Activated naive CD4-positive, alpha-beta T cell treated with anti-CD3 and anti-CD28 coated beads, Interleukin-2, amount 10 ng/mL, durations not matched to agents 7 days and 5 days (primary cell): ENCODE measurements at regions not wholly inside any gene's neighbourhood (a gene's known extent, or its start where the extent isn't known, plus 50 kb on each side); places are given as distances from the start of the nearest gene placed in this dataset.

ENCODE experiments used
- CTCF ChIA-PET: fragments of 350-600 bp; sonication (Branson Sonifier 250); formaldehyde crosslinking; loops from one replicate; lab custom pipeline; 2021; ENCODE audit warnings: antibody characterized with exemption; lab: Charles Lee
- DNase-seq: peaks from one replicate; pipeline ENCODE4 v3.0.0-alpha.2; 2020
- H3K27ac Mint-ChIP-seq: one replicate; pipeline ENCODE4 v1.8.0; 2021; ENCODE audit warnings: mild to moderate bottlenecking, moderate library complexity, mixed read lengths
- H3K27me3 Mint-ChIP-seq: one replicate; pipeline ENCODE4 v1.8.0; 2021; ENCODE audit warnings: mild to moderate bottlenecking, mixed read lengths
- H3K36me3 Mint-ChIP-seq: one replicate; pipeline ENCODE4 v1.8.0; 2021; ENCODE audit warnings: mixed read lengths
- H3K4me1 Mint-ChIP-seq: one replicate; pipeline ENCODE4 v1.8.0; 2021; ENCODE audit warnings: mixed read lengths
- H3K4me3 Mint-ChIP-seq: one replicate; pipeline ENCODE4 v1.8.0; 2021; ENCODE audit warnings: mild to moderate bottlenecking, moderate library complexity, mixed read lengths
- H3K9me3 Mint-ChIP-seq: one replicate; pipeline ENCODE4 v1.8.0; 2021; ENCODE audit warnings: mixed read lengths

DNA sequence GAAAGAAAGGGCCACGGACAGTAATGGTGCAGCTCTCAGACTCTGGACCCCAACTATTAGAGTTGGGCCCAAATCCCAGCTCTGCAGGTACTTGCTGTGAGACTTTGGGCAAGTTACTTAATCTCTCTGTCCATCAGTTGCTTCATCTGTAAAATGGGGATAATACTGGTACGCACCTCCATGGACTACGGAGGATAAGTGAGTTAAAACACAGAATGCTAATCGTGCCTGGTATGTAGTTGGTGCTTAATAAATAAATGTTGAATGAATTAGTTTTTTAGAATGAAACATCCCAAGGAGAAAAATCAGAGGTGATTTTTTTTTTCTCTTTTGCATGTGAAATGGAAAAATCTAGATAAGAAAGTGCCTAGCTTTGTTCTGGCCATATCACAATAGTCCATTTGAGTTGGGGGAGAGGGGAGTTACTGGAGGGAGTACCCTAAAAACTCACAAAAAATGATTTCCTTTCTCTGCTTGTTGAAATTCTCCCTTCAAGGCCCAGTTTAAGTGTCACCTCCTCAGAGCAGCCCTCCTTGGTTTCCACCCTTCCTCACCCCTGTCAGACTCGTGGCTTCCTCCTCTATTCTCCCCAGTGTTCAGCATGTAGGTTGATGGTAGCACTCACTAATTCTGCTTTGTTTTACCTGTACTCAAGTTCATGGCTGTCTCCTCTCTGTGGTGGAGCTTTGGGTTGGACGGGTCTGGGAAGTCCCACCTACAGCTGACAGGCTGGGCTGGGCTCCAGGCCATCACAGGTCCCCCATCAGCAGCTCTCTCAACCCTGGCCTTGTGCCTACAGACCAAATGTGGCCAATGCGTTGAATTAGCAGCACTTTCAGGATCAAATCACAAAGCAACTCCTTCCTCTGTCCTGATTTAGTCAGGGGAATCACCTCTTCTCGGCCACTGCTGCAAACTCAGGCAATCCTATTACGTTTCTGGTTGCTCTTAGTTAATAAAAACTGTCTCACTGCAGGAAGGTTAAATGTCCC is 92.8 kb upstream of the TAF1B start:
- Mint-ChIP-seq H3K36me3 (no peaks in the 10 kb centered on the region), H3K4me3 (no peak overlapping the region), H3K27me3 (peaks cover 42% of the 10 kb centered on the region), H3K27ac (no peak overlapping the region), H3K9me3 (no peaks in the 10 kb centered on the region), H3K4me1 (peaks cover 64% of the 10 kb centered on the region)
- DNase-seq: no peak
- CTCF ChIA-PET: interaction anchor here (0.6 to 1.4 kb wide), 2 partner anchors 11 to 21 kb away, joined by 3 to 4 read pairs; no protein-coding TSS in a partner anchor

DNA sequence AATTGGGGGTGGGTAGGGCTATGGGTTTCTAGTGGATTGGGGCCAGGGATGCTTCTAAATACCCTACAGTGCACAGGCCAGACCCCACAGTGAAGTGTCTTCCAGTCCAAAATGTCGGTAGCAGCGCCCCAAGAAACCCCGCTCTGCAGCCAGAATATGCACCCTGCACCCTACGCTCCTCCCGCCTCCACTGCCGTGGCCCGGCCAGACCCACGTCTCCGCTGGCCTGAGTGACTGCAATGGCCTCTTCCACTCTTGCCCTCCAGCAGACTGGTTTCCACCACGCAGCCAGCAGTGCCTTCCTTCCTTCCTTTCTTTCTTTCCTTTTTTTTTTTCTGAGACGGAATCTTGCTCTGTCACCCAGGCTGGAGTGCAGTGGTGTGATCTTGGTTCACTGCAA is 91.4 kb upstream of the TAF1B start:
- H3K4me3 Mint-ChIP-seq: peak overlapping the region; percentile 7
- CTCF ChIA-PET: no interaction called here
- H3K27me3 Mint-ChIP-seq: peaks cover 41% of the 10 kb centered on the region
- peak overlapping the region; percentile 95 for H3K27ac Mint-ChIP-seq
- H3K9me3 Mint-ChIP-seq: no peaks in the 10 kb centered on the region
- peaks cover 64% of the 10 kb centered on the region for H3K4me1 Mint-ChIP-seq
- no peaks in the 10 kb centered on the region for H3K36me3 Mint-ChIP-seq
- DNase-seq: no peak

DNA sequence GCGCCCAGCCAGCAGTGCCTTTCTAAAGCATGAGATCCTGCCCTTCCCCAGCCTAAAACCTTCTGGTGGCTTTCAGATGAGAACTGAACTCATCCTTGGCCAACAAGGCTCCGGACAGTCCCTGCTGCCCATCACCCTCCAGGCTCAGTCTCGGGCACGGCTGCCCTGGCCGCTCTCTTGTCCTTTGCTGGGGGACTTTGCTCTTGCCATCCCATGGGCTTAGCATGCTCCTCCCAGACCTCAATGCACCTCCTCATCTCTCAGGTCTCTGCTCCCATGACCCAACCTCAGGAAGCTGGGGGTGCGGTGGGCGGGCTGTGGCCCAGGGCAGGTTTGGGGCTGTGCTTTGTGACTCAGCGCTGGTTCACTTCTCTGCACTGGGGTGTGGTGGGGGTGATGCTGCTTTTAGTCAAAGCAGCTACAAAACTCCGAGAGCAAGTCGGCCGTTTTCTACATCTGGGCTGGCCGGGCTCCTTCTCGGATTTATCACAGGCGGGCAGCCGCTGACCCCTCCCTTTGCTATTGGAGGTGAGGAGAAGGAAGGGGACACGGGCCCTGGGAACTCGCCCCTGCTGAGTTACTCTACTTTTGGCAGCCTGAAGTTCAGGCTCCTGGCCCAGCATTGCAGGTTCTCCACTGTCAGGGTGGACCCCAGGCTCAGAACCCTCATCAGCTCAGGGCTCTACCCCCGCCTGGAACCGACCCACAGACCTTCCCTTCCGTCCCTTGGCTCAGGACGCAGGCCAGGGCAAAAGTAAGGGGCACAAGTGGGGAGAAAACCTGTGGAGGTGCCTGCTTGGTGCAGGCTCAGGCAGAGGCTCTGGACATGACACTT is 90.6 kb upstream of the TAF1B start:
- peak; percentile 86 for DNase-seq
- Mint-ChIP-seq H3K4me1 (peaks cover 70% of the 10 kb centered on the region), H3K9me3 (no peaks in the 10 kb centered on the region), H3K36me3 (no peaks in the 10 kb centered on the region), H3K27me3 (peaks cover 49% of the 10 kb centered on the region), H3K4me3 (peak overlapping the region; percentile 76), H3K27ac (peak overlapping the region; percentile 95)
- CTCF ChIA-PET: interaction anchor here (1.0 to 2.3 kb wide), 3 partner anchors 15 to 49 kb away, joined by 3 to 7 read pairs (median 4); no protein-coding TSS in a partner anchor

DNA sequence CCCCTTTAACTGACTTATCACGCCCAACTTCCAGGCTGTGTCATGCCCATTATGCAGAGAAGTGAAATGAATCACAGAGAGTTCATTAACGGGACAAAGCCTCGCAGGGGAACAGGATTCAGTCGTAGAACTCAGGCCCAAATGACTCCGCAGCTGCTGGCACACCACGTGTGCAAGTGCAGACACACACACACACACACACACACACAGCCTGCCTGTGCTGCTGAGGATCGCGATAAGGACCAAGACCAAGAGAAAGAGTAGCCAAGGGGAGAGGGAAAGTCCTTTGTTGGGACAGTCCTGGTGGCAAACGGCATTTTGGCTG is 90.0 kb upstream of the TAF1B start:
- Mint-ChIP-seq H3K27me3 (peaks cover 55% of the 10 kb centered on the region), H3K27ac (peak overlapping the region; percentile 95), H3K4me1 (peaks cover 72% of the 10 kb centered on the region), H3K9me3 (no peaks in the 10 kb centered on the region), H3K4me3 (peak overlapping the region; percentile 76), H3K36me3 (no peaks in the 10 kb centered on the region)
- CTCF ChIA-PET: interaction anchor here (1.0 to 2.3 kb wide), 2 partner anchors 15 to 17 kb away, joined by 4 to 7 read pairs; no protein-coding TSS in a partner anchor
- peak; percentile 55 for DNase-seq

DNA sequence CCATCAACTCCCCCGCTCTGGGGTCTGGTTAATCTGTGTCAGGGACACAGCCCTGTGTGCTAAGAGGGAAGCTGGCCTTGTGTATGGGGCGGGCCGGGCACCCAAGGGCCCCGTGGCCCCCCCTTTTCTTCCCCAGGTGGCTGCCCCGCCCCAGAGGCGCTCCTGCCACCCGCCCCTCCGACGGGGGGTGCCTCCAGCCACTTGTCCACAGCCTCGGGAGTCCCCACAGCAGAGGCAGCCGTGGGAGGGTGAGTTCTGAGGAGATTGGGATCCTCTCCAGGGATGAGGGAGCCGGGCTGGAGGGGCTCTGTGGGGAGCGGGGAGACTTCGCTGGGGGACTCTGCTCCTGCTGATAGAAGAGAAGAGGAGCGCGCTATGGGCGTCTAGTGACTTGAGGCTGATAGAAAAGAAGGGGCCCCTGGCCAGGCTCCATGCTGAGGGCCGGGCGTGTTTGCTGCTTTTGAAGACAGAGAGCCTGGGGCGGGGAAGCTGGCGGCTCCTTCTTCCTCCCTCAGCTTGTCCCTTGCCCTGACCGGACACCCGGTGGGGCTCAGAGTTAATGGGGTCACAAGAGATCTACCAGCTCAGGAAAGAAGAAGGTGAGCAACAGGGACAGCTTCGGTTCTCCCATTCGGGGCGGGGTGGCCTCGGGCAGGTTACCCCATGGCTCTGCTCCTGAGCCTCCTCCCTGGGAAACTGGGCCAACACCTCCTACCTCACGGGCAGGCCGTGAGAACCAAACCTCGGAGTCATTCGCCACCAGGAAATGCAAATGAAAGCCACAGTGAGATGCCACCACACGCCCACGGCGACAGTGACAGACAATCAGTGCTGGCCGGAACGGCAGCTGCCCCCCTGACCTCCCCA is 89.4 kb upstream of the TAF1B start:
- peak; percentile 54 for DNase-seq
- CTCF ChIA-PET: interaction anchor here (1.0 to 2.3 kb wide), 3 partner anchors 15 to 47 kb away, joined by 3 to 7 read pairs (median 3); no protein-coding TSS in a partner anchor
- Mint-ChIP-seq H3K27me3 (peaks cover 62% of the 10 kb centered on the region), H3K9me3 (no peaks in the 10 kb centered on the region), H3K36me3 (no peaks in the 10 kb centered on the region), H3K4me1 (peaks cover 67% of the 10 kb centered on the region), H3K27ac (peak overlapping the region; percentile 95), H3K4me3 (peak overlapping the region; percentile 0)

DNA sequence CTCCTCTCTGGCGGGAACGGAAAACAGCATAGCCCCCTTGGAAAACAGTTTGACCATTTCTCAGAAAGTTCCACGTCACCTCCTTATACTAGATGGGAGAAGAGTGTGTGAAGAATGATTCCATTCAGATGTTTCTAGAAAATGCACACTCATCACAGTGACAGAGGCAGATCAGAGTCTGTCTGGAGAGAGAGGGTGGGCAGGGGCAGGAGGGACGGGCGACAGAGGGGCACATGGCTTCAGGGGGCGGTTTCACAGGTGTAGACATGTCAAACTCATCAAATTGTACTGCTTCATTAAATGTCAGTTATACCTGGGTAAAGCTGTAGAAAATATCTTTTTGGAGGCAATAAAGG is 88.8 kb upstream of the TAF1B start:
- Mint-ChIP-seq H3K4me1 (peaks cover 67% of the 10 kb centered on the region), H3K36me3 (no peaks in the 10 kb centered on the region), H3K27ac (no peak overlapping the region), H3K9me3 (no peaks in the 10 kb centered on the region), H3K27me3 (peaks cover 68% of the 10 kb centered on the region), H3K4me3 (peak overlapping the region; percentile 0)
- DNase-seq: no peak
- CTCF ChIA-PET: interaction anchor here (1.0 to 2.3 kb wide), 4 partner anchors 14 to 46 kb away, joined by 3 to 7 read pairs (median 4); no protein-coding TSS in a partner anchor

DNA sequence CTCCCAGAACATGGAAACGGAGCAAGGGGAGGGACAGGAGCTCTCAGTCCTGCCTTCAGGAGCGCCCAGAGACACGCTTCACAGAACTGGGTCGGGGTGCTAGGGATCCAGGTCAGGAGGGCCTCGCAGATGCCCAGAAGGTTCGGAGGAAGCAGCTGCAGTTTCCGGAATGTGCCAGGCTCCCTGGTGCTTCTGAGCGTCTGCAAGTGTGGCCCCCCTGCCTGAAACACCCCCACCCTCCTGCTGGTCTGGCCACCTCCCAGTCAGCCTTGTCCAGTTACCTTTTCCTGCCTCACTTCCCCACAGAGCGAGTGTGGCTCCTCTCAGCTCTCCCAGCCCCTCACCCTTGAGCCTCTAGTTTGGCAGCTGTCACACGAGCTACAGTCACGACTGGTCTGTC is 88.3 kb upstream of the TAF1B start:
- no peak overlapping the region for H3K4me3 Mint-ChIP-seq
- H3K9me3 Mint-ChIP-seq: no peaks in the 10 kb centered on the region
- H3K27me3 Mint-ChIP-seq: peaks cover 69% of the 10 kb centered on the region
- CTCF ChIA-PET: interaction anchor here (1.1 to 1.2 kb wide), 3 partner anchors 14 to 44 kb away, joined by 3 to 5 read pairs (median 4); no protein-coding TSS in a partner anchor
- DNase-seq: no peak
- H3K4me1 Mint-ChIP-seq: peaks cover 69% of the 10 kb centered on the region
- H3K27ac Mint-ChIP-seq: no peak overlapping the region
- H3K36me3 Mint-ChIP-seq: no peaks in the 10 kb centered on the region

DNA sequence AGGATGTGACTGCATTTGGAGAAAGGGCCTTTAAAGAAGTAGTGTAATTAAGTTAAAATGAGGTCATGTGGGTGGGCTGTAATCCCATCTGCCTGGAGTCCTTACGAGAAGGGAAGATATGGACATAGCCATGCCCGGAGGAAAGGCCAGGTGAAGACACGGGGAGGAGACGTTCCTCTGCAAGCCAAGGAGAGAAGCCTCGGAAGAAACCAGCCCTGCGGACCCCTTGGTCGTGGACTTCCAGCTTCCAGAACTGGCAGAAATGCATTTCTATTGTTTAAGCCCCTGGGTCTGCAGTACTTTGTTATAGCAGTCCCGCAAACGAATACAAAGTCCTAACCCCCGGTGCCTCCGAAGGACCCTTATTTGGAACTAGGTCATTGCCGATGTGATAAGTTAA is 87.6 kb upstream of the TAF1B start:
- H3K36me3 Mint-ChIP-seq: no peaks in the 10 kb centered on the region
- H3K9me3 Mint-ChIP-seq: no peaks in the 10 kb centered on the region
- H3K27ac Mint-ChIP-seq: no peak overlapping the region
- H3K4me1 Mint-ChIP-seq: peaks cover 69% of the 10 kb centered on the region
- H3K4me3 Mint-ChIP-seq: no peak overlapping the region
- CTCF ChIA-PET: interaction anchor here (1.2 to 6.5 kb wide), 3 partner anchors 14 to 44 kb away, joined by 4 to 36 read pairs (median 5); no protein-coding TSS in a partner anchor
- DNase-seq: no peak
- H3K27me3 Mint-ChIP-seq: peaks cover 69% of the 10 kb centered on the region

DNA sequence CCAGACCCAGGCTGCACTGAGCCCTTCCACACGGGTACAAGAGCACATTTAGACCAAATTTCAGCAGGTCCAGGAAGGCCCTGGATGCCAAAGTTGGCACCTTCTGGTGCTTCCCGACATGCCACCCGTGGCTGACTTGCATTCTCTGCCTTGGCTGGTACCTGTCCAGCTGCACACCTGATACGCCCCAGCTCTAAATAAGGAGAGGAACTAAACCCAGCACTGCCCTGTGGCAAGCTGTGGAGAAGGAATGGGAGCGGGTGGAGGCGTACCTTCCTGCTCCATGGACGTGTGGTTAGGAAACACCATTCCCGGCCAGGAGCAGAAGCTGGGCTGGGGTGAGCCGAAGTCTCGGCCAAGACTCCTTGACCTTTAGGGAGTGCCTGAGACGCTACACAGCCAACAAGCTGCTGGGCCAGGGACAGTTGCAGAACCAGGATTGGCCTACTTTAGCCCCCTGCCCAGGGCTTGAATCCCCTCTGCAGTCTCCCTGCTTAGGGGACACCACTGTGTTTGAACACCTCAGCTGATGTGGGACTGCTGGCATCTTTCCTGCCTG is 86.5 kb upstream of the TAF1B start:
- H3K27ac Mint-ChIP-seq: no peak overlapping the region
- no peak overlapping the region for H3K4me3 Mint-ChIP-seq
- H3K36me3 Mint-ChIP-seq: no peaks in the 10 kb centered on the region
- no peaks in the 10 kb centered on the region for H3K9me3 Mint-ChIP-seq
- DNase-seq: no peak
- CTCF ChIA-PET: interaction anchor here (1.3 to 6.5 kb wide), 2 partner anchors 8 to 13 kb away, joined by 4 to 36 read pairs; no protein-coding TSS in a partner anchor
- H3K27me3 Mint-ChIP-seq: peaks cover 68% of the 10 kb centered on the region
- peaks cover 65% of the 10 kb centered on the region for H3K4me1 Mint-ChIP-seq

DNA sequence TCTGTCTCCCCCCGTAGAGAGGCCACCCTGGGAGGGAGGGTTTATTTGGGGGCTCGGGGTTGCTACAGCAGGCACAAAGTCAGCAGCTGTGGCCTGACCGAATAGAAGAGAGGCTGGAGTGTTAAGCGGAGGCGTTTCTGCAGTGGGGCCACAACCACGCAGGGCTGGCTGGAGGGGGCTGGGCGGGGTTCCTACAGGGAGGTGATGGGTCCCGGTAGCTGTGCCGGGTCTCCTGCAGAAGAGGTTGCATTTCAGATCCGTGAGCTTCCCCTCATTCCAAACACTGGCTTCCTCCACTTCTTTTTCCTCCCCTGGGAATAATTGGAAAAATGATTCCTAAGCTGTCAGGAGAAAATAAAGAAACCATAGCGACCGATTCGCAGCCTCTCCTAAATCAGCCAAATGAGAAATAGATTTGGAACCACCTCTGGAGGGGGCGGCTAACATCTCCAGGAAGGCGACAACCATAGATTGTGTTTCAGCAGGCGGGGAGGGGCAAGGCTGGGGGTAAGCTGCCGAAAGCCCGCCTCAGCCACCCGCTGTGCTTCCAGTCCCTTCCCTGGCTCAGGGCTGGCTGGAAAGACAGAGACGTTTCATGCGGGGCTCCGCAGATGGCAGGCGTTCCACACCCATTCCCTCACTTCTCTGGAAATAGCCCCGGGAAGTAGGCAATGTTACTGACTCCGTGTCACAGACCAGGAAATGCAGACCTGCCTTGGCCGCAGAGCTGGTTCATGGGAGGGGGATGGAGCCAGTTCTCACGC is 85.6 kb upstream of the TAF1B start:
- CTCF ChIA-PET: interaction anchor here (1.3 to 6.5 kb wide), 2 partner anchors 9 to 12 kb away, joined by 4 to 36 read pairs; no protein-coding TSS in a partner anchor
- Mint-ChIP-seq H3K9me3 (no peaks in the 10 kb centered on the region), H3K36me3 (no peaks in the 10 kb centered on the region), H3K4me3 (no peak overlapping the region), H3K27me3 (peaks cover 59% of the 10 kb centered on the region), H3K27ac (no peak overlapping the region), H3K4me1 (peaks cover 55% of the 10 kb centered on the region)
- no peak for DNase-seq

DNA sequence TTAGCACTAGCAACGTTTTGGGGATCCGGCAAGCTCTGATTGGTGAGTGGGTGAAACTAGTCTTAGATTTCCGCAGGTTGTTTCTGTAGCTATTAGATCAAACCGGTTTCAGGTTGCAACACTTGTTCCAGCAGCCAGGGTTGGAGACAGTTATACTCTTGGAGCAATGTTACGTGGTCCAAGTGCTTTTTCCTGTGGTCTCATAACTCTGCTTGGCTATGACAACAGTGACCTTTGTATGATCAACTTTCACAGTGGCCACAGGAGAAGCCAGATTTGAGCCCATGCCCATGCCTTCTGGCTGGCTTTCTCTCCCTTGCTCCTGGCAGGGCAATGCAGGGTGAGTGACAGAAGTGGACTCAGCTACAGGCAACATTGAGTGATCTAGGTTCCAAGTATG is 84.5 kb upstream of the TAF1B start:
- no peak for DNase-seq
- Mint-ChIP-seq H3K36me3 (no peaks in the 10 kb centered on the region), H3K27me3 (peaks cover 58% of the 10 kb centered on the region), H3K4me3 (no peak overlapping the region), H3K4me1 (peaks cover 48% of the 10 kb centered on the region), H3K9me3 (no peaks in the 10 kb centered on the region), H3K27ac (no peak overlapping the region)
- CTCF ChIA-PET: interaction anchor here (6.5 kb wide), 1 partner anchor 11 kb away, joined by 36 read pairs; no protein-coding TSS in a partner anchor
